ENCODE measurements at regions not wholly inside any gene's neighbourhood (a gene's known extent, or its start where the extent isn't known, plus 50 kb on each side); places are given as distances from the start of the nearest gene placed in this dataset.

DNA sequence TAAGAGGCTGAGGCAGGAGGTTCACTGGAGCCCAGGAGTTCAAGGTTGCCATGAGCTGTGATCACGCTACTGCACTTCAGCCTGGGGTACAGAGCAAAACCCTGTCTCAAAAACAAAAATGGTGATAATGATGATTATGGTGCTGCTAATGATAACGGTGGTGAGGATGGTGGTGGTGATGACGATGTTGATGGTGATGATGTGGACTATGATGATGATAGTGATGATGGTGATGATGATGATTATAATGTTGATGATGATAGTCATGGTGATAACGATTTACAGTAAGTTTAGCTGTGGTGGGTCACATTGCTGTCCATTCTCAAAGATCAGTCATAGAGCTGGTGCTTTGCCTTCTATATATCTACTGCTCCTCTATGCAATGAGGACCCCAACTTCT is 1340.6 kb downstream of the UQCRFS1 start:
- DNase-seq: no peak
- no peak overlapping the region for H3K4me2 ChIP-seq (ENCODE audit: insufficient read depth, insufficient read length, low read length)
- H2AK5ac ChIP-seq (ENCODE audit: insufficient read length, low read length): no peak overlapping the region
- no peak overlapping the region for H3T11ph ChIP-seq (ENCODE audit: low read length)
- Mint-ChIP-seq H3K4me3 (no peak overlapping the region), H3K36me3 (ENCODE audit: insufficient read depth in 1 of 3, low read depth in 3 of 3) (peaks cover 0 to 15% (median 5%) of the 10 kb centered on the region in 3 experiments; a peak in 5 of 7 replicates), H3K4me1 (no peaks in the 10 kb centered on the region), H3K9me3 (peaks cover 90 to 94% of the 10 kb centered on the region in 2 experiments), H3K27ac (no peak overlapping the region), H3K27me3 (ENCODE audit: low read depth) (peaks cover 4% of the 10 kb centered on the region)
- H3K27me3 ChIP-seq (ENCODE audit: insufficient read depth, low read length): no peaks in the 10 kb centered on the region
- no peaks in the 10 kb centered on the region for H3K4me1 ChIP-seq (ENCODE audit: insufficient read depth, low read length)
- H2BK12ac ChIP-seq (ENCODE audit: insufficient read length, low read depth, low read length): no peak overlapping the region
- no peak overlapping the region for H2BK5ac ChIP-seq (ENCODE audit: insufficient read length, low read length)
- no peaks in the 10 kb centered on the region for H3K23me2 ChIP-seq (ENCODE audit: insufficient read length, low read depth, low read length, poor library complexity, severe bottlenecking)
- H2BK20ac ChIP-seq (ENCODE audit: low read depth, low read length, poor library complexity, severe bottlenecking): no peak overlapping the region
- no peak overlapping the region for H4K8ac ChIP-seq (replicated peaks; ENCODE audit: insufficient read length, low read depth, low read length)
- H3K4ac ChIP-seq (ENCODE audit: low read depth, low read length): no peak overlapping the region
- no peak overlapping the region for H3K9ac ChIP-seq (ENCODE audit: extremely low read depth, insufficient read length, low read length)
- H2BK120ac ChIP-seq (ENCODE audit: low read depth, low read length, poor library complexity, severe bottlenecking): no peak overlapping the region
- H3K18ac ChIP-seq (ENCODE audit: insufficient read length, low read depth, low read length): no peak overlapping the region
- WGBS (ENCODE audit: extremely low coverage, insufficient read length, low lambda C conversion rate): 100% methylated on average over 2 of the region's 4 CpGs
- no peak overlapping the region for H2BK15ac ChIP-seq (ENCODE audit: low read depth, low read length)
- no peak overlapping the region for H4K91ac ChIP-seq (ENCODE audit: insufficient read length, low read depth, low read length)
- H3K23ac ChIP-seq (ENCODE audit: insufficient read length, low read depth, low read length): no peak overlapping the region
- TF ChIP-seq, protein P1, sequence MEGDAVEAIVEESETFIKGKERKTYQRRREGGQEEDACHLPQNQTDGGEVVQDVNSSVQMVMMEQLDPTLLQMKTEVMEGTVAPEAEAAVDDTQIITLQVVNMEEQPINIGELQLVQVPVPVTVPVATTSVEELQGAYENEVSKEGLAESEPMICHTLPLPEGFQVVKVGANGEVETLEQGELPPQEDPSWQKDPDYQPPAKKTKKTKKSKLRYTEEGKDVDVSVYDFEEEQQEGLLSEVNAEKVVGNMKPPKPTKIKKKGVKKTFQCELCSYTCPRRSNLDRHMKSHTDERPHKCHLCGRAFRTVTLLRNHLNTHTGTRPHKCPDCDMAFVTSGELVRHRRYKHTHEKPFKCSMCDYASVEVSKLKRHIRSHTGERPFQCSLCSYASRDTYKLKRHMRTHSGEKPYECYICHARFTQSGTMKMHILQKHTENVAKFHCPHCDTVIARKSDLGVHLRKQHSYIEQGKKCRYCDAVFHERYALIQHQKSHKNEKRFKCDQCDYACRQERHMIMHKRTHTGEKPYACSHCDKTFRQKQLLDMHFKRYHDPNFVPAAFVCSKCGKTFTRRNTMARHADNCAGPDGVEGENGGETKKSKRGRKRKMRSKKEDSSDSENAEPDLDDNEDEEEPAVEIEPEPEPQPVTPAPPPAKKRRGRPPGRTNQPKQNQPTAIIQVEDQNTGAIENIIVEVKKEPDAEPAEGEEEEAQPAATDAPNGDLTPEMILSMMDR (conservative IDR thresholded peaks at IDR 0.05): no peak
- H4K5ac ChIP-seq (ENCODE audit: insufficient read length, low read depth, low read length): no peak overlapping the region
- H3K14ac ChIP-seq (ENCODE audit: insufficient read depth, low read length): no peak overlapping the region
- H3K9me3 ChIP-seq (ENCODE audit: control insufficient read depth, low read depth, low read length): peaks cover 74% of the 10 kb centered on the region
- H3K27ac ChIP-seq (ENCODE audit: insufficient read length, low read depth, low read length): no peak overlapping the region
- no peaks in the 10 kb centered on the region for H3K79me2 ChIP-seq (ENCODE audit: insufficient read depth, low read length)
- no peak overlapping the region for H2AFZ ChIP-seq (ENCODE audit: low read length)
- H3K79me1 ChIP-seq (ENCODE audit: insufficient read depth, low read depth, low read length, poor library complexity, severe bottlenecking): no peaks in the 10 kb centered on the region
- no peak overlapping the region for H3K56ac ChIP-seq (ENCODE audit: insufficient read length, low read depth, low read length)
- H4K20me1 ChIP-seq (ENCODE audit: control insufficient read depth, insufficient read depth, insufficient read length): no peaks in the 10 kb centered on the region
